Neural crest cell (in vitro differentiated cells): ENCODE measurements at regions not wholly inside any gene's neighbourhood (a gene's known extent, or its start where the extent isn't known, plus 50 kb on each side); places are given as distances from the start of the nearest gene placed in this dataset.

Experiments used
- DNase-seq: peaks from one replicate; pipeline ENCODE4 v3.0.0; 2021; ENCODE audit warnings: low read depth, mixed read lengths, low spot score
- H3K27ac Mint-ChIP-seq: one replicate; pipeline ENCODE4 v1.8.0; 2021; ENCODE audit warnings: mild to moderate bottlenecking, mixed read lengths; ENCODE audit not compliant: unreplicated experiment
- H3K27me3 Mint-ChIP-seq: 2 replicates; pipeline ENCODE4 v1.8.0; 2021; ENCODE audit warnings: low read depth, mild to moderate bottlenecking, mixed read lengths
- H3K36me3 Mint-ChIP-seq: 2 replicates; pipeline ENCODE4 v1.8.0; 2021; ENCODE audit warnings: low read depth, mild to moderate bottlenecking, mixed read lengths
- H3K4me1 Mint-ChIP-seq: 2 replicates; pipeline ENCODE4 v1.8.0; 2021; ENCODE audit warnings: mixed read lengths
- H3K4me3 Mint-ChIP-seq: one replicate; pipeline ENCODE4 v1.8.0; 2021; ENCODE audit warnings: mild to moderate bottlenecking, mixed read lengths
- H3K9me3 Mint-ChIP-seq: 2 replicates; pipeline ENCODE4 v1.8.0; 2021; ENCODE audit warnings: mixed read lengths
- TF ChIP-seq, protein P1 (sequence below): fragments of 200-600 bp; sonication (generic); conservative IDR thresholded peaks from 2 replicates; pipeline ENCODE4 v1.5.0; 2021; ENCODE audit warnings: antibody characterized with exemption, mild to moderate bottlenecking

DNA sequence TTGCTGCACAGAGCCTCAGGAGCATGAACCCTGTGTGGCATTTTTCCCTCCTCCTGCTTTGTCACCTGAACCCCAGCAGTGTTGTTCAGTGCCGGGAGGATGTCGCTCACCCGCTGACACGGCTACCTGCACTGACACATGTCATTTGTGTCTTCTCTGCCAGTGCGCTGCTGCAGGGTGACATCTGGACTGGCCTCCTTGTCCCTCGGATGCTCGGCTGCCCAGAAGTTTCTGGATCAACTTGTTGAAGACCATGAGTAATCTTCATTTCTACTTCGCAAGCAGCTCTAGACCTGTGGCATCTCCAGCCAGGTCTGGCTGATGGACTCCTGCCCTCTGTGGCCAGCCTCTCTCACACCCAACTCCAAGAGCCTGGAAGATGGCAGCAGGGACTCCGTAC lies 311.1 kb upstream of the C2CD4B start:
- peaks cover 24% of the 10 kb centered on the region for H3K4me1 Mint-ChIP-seq
- TF ChIP-seq, protein P1, sequence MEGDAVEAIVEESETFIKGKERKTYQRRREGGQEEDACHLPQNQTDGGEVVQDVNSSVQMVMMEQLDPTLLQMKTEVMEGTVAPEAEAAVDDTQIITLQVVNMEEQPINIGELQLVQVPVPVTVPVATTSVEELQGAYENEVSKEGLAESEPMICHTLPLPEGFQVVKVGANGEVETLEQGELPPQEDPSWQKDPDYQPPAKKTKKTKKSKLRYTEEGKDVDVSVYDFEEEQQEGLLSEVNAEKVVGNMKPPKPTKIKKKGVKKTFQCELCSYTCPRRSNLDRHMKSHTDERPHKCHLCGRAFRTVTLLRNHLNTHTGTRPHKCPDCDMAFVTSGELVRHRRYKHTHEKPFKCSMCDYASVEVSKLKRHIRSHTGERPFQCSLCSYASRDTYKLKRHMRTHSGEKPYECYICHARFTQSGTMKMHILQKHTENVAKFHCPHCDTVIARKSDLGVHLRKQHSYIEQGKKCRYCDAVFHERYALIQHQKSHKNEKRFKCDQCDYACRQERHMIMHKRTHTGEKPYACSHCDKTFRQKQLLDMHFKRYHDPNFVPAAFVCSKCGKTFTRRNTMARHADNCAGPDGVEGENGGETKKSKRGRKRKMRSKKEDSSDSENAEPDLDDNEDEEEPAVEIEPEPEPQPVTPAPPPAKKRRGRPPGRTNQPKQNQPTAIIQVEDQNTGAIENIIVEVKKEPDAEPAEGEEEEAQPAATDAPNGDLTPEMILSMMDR: no peak
- no peak for DNase-seq
- H3K9me3 Mint-ChIP-seq: no peaks in the 10 kb centered on the region
- no peaks in the 10 kb centered on the region for H3K27me3 Mint-ChIP-seq
- H3K36me3 Mint-ChIP-seq: no peaks in the 10 kb centered on the region
- H3K27ac Mint-ChIP-seq: no peak overlapping the region
- no peak overlapping the region for H3K4me3 Mint-ChIP-seq

DNA sequence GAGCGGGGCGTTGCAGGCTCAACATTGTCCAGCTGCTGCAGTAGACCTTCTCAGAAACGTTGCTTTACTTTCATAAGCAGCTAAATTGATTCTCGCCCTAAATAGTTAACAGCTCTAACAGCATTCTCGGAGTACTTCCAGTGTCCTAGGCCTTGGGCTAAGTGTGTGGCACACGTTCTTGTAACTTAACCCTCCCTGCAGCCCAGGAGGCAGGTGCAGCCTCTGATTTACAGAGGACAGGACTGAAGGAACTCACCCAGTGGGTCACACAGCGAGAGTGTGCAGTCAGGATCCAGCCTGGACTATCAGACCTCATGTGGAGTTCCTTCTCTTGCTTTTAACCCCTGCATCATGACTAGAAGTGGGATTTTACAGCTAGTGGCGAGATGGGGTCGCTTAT lies 312.8 kb upstream of the C2CD4B start:
- Mint-ChIP-seq H3K4me1 (peaks cover 10% of the 10 kb centered on the region), H3K27ac (peak overlapping the region; percentile 35), H3K9me3 (no peaks in the 10 kb centered on the region), H3K27me3 (no peaks in the 10 kb centered on the region), H3K4me3 (no peak overlapping the region), H3K36me3 (no peaks in the 10 kb centered on the region)
- DNase-seq: no peak
- TF ChIP-seq, protein P1: no peak

DNA sequence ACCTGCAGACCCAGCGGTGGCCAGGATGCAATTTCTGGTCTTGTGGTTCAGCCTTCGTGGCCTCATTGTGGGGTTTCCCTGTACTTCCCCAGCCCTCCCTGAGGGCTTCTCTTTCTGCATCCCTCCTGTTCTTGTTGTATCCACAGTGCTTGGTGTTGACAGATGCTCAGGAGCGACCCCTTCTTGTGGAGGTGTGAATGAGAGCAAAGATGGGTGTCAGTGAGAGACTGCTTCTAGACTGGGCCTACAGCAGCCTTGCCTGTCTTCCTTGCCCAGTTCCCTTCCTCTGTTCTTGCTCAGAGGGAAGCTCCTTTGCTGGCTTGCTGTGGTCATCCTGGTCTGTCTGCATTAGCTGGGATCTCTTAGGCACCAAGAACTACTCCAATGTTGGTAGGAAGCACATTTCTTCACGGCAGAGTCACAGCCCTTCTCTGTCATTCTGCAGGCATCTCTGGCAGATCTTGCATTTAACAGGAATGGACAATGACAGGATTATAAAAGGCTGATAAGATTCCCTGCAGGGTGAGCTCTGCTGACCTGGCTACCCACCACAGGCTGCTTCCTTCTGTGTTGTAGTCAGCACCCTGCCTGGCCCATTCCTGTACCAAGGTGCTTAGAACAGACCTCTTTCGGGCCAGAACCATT lies 317.8 kb upstream of the C2CD4B start:
- DNase-seq: peak; percentile 22
- Mint-ChIP-seq H3K36me3 (no peaks in the 10 kb centered on the region), H3K27ac (no peak overlapping the region), H3K4me1 (peaks cover 35% of the 10 kb centered on the region), H3K27me3 (no peaks in the 10 kb centered on the region), H3K4me3 (no peak overlapping the region), H3K9me3 (no peaks in the 10 kb centered on the region)
- TF ChIP-seq, protein P1: peak; percentile 21

DNA sequence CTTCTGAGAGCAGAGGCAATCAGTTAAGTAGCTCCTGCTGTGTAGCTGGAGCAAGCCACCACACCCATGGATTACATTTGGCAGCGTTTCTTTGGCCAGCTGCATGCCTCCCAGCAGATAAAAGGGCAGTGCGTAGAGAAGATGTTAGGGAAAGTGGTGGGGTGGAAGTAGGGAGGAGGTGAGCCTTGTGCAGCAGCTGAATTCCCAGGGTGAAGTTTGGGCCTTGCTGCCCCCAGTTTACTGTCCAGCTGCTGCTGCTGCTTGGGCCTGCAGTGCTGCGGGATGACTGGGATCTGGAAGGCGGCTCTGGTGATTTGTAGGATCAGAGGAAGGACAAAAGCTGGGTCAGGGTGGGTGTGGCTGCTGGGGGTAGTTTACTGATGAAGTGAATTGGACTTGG lies 318.7 kb upstream of the C2CD4B start:
- TF ChIP-seq, protein P1: no peak
- H3K4me1 Mint-ChIP-seq: peaks cover 35% of the 10 kb centered on the region
- no peak overlapping the region for H3K4me3 Mint-ChIP-seq
- no peak for DNase-seq
- H3K27ac Mint-ChIP-seq: no peak overlapping the region
- H3K36me3 Mint-ChIP-seq: no peaks in the 10 kb centered on the region
- no peaks in the 10 kb centered on the region for H3K9me3 Mint-ChIP-seq
- no peaks in the 10 kb centered on the region for H3K27me3 Mint-ChIP-seq

DNA sequence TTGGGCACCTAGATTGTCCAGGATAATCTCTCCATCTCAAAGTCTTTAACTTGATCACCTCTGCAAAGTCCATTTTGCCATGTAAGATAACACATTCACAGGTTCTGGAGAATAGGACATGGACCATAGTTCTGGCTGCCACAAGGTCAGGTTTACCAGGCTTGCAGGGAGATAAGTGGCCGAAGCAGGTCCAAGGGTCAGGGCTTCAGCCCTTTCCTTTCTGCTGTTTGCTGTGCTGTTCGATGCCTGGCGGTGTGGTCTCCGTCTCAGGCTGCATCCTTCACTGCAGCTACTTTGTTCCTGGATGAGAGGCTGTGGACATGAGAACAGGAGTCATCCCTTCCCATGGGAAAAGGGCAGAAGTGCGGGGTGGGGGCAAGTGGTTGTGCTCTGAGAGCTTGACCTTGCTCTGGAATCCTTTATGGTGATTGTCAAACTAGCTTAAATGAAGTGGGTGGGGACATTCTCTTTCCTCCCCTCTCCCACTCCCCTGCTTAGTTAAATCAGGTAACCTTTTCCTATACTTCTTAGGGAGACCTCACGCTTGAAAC lies 320.2 kb upstream of the C2CD4B start:
- no peak for DNase-seq
- TF ChIP-seq, protein P1: no peak
- Mint-ChIP-seq H3K36me3 (no peaks in the 10 kb centered on the region), H3K4me3 (no peak overlapping the region), H3K27ac (peak overlapping the region; percentile 39), H3K4me1 (peaks cover 35% of the 10 kb centered on the region), H3K9me3 (no peaks in the 10 kb centered on the region), H3K27me3 (no peaks in the 10 kb centered on the region)
